HCT116 (cell line): ENCODE measurements at regions not wholly inside any gene's neighbourhood (a gene's known extent, or its start where the extent isn't known, plus 50 kb on each side); places are given as distances from the start of the nearest gene placed in this dataset.

ENCODE experiments used
- ATAC-seq: fragments of 200-7000 bp; cut with Tn5 transposase; 2 replicates; pipeline ENCODE4 v1.9.1; 2020; ENCODE audit warnings: mild to moderate bottlenecking, moderate library complexity
- BruUV-seq: library from RNA; stranded (reverse); fragments of 400-500 nt; replicated peaks from 2 replicates; lab custom pipeline; 2021; lab: Mats Ljungman, UMichigan
- CTCF ChIA-PET: fragments of 300-600 bp; sonication (Branson Sonifier 250); formaldehyde crosslinking; loops from one replicate; lab custom pipeline; 2021; ENCODE audit warnings: antibody characterized with exemption; lab: Charles Lee
- POLR2A ChIA-PET: fragments of 300-600, 350-600 bp; sonication (Branson Sonifier 250); formaldehyde crosslinking; loops from one replicate; lab custom pipeline; 2021; ENCODE audit warnings: antibody characterized with exemption; lab: Charles Lee
- RAD21 ChIA-PET, 2 experiments: fragments of 300-600 bp; sonication (Branson Sonifier 250); formaldehyde crosslinking; loops; one replicate each; lab custom pipeline; 2023; ENCODE audit warnings: low total read pairs in 2 of 2; ENCODE audit not compliant: uncharacterized antibody in 2 of 2, unreplicated experiment in 2 of 2, low non-redundant PET in 1 of 2; lab: Charles Lee
- DNase-seq: peaks from one replicate; pipeline ENCODE4 v3.0.0-alpha.2; 2010; ENCODE audit warnings: low read depth, low spot score
- H2AFZ ChIP-seq: fragments of 200-600 bp; shearing (Covaris generic), sonication (generic); 2 replicates; pipeline ENCODE4 v1.6.1; 2017; ENCODE audit warnings: low read depth, mixed run types, mixed read lengths, antibody characterized with exemption, low read length; ENCODE audit not compliant: poor library complexity, severe bottlenecking
- H3K27ac ChIP-seq: 2 replicates; pipeline ENCODE4 v1.5.1; 2012; ENCODE audit warnings: low read depth, low read length
- H3K27me3 ChIP-seq: fragments of 200-600 bp; sonication (generic); 2 replicates; pipeline ENCODE4 v1.6.1; 2016; ENCODE audit warnings: mixed run types, low read length, mixed read lengths; ENCODE audit not compliant: insufficient read depth
- H3K36me3 ChIP-seq, 2 experiments: fragments of 200-500 bp in 1 of 2; fragments of 200-600 bp in 1 of 2; sonication (Bioruptor generic) in 1 of 2; sonication (generic) in 1 of 2; 2 replicates each; pipeline versions ENCODE4 v1.5.1 to v1.6.1; 2014 to 2016; ENCODE audit warnings: low read length in 2 of 2, inconsistent platforms in 1 of 2, mixed read lengths in 1 of 2, mixed run types in 1 of 2; ENCODE audit not compliant: insufficient read depth in 2 of 2, control insufficient read depth in 1 of 2
- H3K4me1 ChIP-seq, 2 experiments: fragments of 200-600 bp in 1 of 2; sonication (generic) in 1 of 2; 2 replicates each; pipeline versions ENCODE4 v1.5.1 to v1.6.1; 2012 to 2017; ENCODE audit warnings: low read length in 2 of 2, inconsistent platforms in 1 of 2, mild to moderate bottlenecking in 1 of 2, mixed read lengths in 1 of 2, mixed run types in 1 of 2, moderate library complexity in 1 of 2; ENCODE audit not compliant: insufficient read depth in 2 of 2, control insufficient read depth in 1 of 2
- H3K4me2 ChIP-seq: fragments of 200-600 bp; sonication (generic); 2 replicates; pipeline ENCODE4 v1.6.1; 2017; ENCODE audit warnings: mixed run types, low read length, mixed read lengths
- H3K4me3 ChIP-seq, 2 experiments: fragments of 200-600 bp in 1 of 2; sonication (generic) in 1 of 2; replicated peaks in 1 of 2; 2 replicates each; pipeline ENCODE4 v1.5.1; 2011 to 2016; ENCODE audit warnings: low read length in 2 of 2, control low read depth in 1 of 2, low read depth in 1 of 2, mild to moderate bottlenecking in 1 of 2, mixed read lengths in 1 of 2, mixed run types in 1 of 2
- H3K79me2 ChIP-seq: fragments of 200-600 bp; sonication (generic); 2 replicates; pipeline ENCODE4 v1.6.1; 2017; ENCODE audit warnings: mild to moderate bottlenecking, mixed run types, low read length, moderate library complexity, mixed read lengths; ENCODE audit not compliant: insufficient read depth
- H3K9ac ChIP-seq: fragments of 200-600 bp; sonication (generic); 2 replicates; pipeline ENCODE4 v1.6.1; 2016; ENCODE audit warnings: low read length, mixed read lengths
- H3K9me2 ChIP-seq: fragments of 200-600 bp; sonication (generic), shearing (Covaris generic); 2 replicates; pipeline ENCODE4 v1.6.1; 2017; ENCODE audit warnings: mixed run types, mild to moderate bottlenecking, moderate library complexity; ENCODE audit not compliant: insufficient read depth
- H3K9me3 ChIP-seq, 2 experiments: fragments of 200-500 bp in 1 of 2; fragments of 200-600 bp in 1 of 2; sonication (Bioruptor generic) in 1 of 2; sonication (generic) in 1 of 2; 2 replicates each; pipeline ENCODE4 v1.6.1; 2014 to 2017; ENCODE audit warnings: low read length in 2 of 2, mixed read lengths in 2 of 2, inconsistent platforms in 1 of 2, low read depth in 1 of 2, mild to moderate bottlenecking in 1 of 2, mixed run types in 1 of 2, moderate library complexity in 1 of 2; ENCODE audit not compliant: control insufficient read depth in 1 of 2, insufficient read depth in 1 of 2
- H4K20me1 ChIP-seq: fragments of 200-600 bp; sonication (generic), shearing (Covaris generic); 2 replicates; pipeline ENCODE4 v1.6.1; 2017; ENCODE audit warnings: mixed run types, mild to moderate bottlenecking, moderate library complexity; ENCODE audit not compliant: insufficient read depth
- CBX3 ChIP-seq: IDR thresholded peaks from 2 replicates; pipeline ENCODE4 v1.6.1; 2012; ENCODE audit warnings: low read depth
- ELF1 ChIP-seq: IDR thresholded peaks from 2 replicates; pipeline ENCODE4 v1.6.1; 2012; ENCODE audit warnings: low read depth, borderline replicate concordance
- EZH2 ChIP-seq: fragments of 200-600 bp; sonication (generic); IDR thresholded peaks from 2 replicates; pipeline ENCODE4 v1.6.1; 2017; ENCODE audit warnings: antibody characterized with exemption, mixed run types
- EZH2phosphoT487 ChIP-seq: fragments of 200-600 bp; IDR thresholded peaks from 2 replicates; pipeline ENCODE4 v1.6.1; 2018; ENCODE audit warnings: antibody characterized with exemption, borderline replicate concordance
- FOSL1 ChIP-seq: IDR thresholded peaks from 2 replicates; pipeline ENCODE4 v1.6.1; 2012; ENCODE audit warnings: low read depth
- JUND ChIP-seq: IDR thresholded peaks from 2 replicates; pipeline ENCODE4 v1.6.1; 2012
- POLR2AphosphoS5 ChIP-seq: IDR thresholded peaks from 2 replicates; pipeline ENCODE4 v1.6.1; 2011; ENCODE audit warnings: mild to moderate bottlenecking, low read depth, low read length, moderate library complexity
- RAD21 ChIP-seq: IDR thresholded peaks from 2 replicates; pipeline ENCODE4 v1.6.1; 2012; ENCODE audit warnings: low read depth, mild to moderate bottlenecking
- SIN3A ChIP-seq: IDR thresholded peaks from 2 replicates; pipeline ENCODE4 v1.6.1; 2012; ENCODE audit warnings: low read depth
- SP1 ChIP-seq: IDR thresholded peaks from 2 replicates; pipeline ENCODE4 v1.6.1; 2012; ENCODE audit warnings: low read depth
- SRF ChIP-seq: IDR thresholded peaks from 2 replicates; pipeline ENCODE4 v1.6.1; 2012; ENCODE audit warnings: low read depth
- TCF7L2 ChIP-seq: IDR thresholded peaks from 2 replicates; pipeline ENCODE4 v1.7.0; 2011; ENCODE audit warnings: borderline replicate concordance, inconsistent platforms; ENCODE audit not compliant: insufficient read depth, insufficient read length; ENCODE audit errors: extremely low read depth
- YY1 ChIP-seq: IDR thresholded peaks from 2 replicates; pipeline ENCODE4 v1.6.1; 2011; ENCODE audit warnings: low read length, low read depth, moderate library complexity, mild to moderate bottlenecking; ENCODE audit not compliant: insufficient replicate concordance; ENCODE audit errors: extremely low read depth
- ZNF274 ChIP-seq: fragments of 200-500 bp; sonication (Bioruptor generic); IDR thresholded peaks from 2 replicates; pipeline ENCODE4 v1.6.1; 2014; ENCODE audit warnings: mild to moderate bottlenecking, low read depth, low read length, inconsistent platforms
- intact Hi-C: fragments of 100-400 bp; cut with micrococcal nuclease; formaldehyde crosslinking; loops from 2 replicates; pipeline ENCODE4 v1.10.0; 2022
- TF ChIP-seq, protein P1 (sequence below): IDR thresholded peaks from 2 replicates; pipeline ENCODE4 v1.6.1; 2012
- TF ChIP-seq, protein P2 (sequence below): IDR thresholded peaks from 2 replicates; pipeline ENCODE4 v1.6.1; 2012; ENCODE audit warnings: low read depth
- TF ChIP-seq, protein P3 (sequence below), 3 experiments: fragments of 200-600 bp in 1 of 3; sonication (generic) in 1 of 3; IDR thresholded peaks in 2 of 3; conservative IDR thresholded peaks in 1 of 3; 2 replicates each; pipeline ENCODE4 v1.5.1; 2012 to 2017; ENCODE audit warnings: low read depth in 2 of 3, low read length in 2 of 3, antibody characterized with exemption in 1 of 3, borderline replicate concordance in 1 of 3, control low read depth in 1 of 3, mild to moderate bottlenecking in 1 of 3, mixed read lengths in 1 of 3, mixed run types in 1 of 3, moderate library complexity in 1 of 3; ENCODE audit not compliant: insufficient read depth in 1 of 3
- TF ChIP-seq, protein P4 (sequence below): IDR thresholded peaks from 2 replicates; pipeline ENCODE4 v1.6.1; 2011; ENCODE audit warnings: mild to moderate bottlenecking, low read length, moderate library complexity; ENCODE audit not compliant: insufficient replicate concordance; ENCODE audit errors: extremely low read depth

GRCh38 chr5:145470396-145470979 lies 364.7 kb downstream of the PRELID2 start:
- no peaks in the 10 kb centered on the region for H3K27me3 ChIP-seq
- ChIA-PET POLR2A (no interaction called here), CTCF (no interaction called here), RAD21 (interaction anchor here in 1 of 2 experiments (0.7 kb wide), 1 partner anchor 21 kb away, joined by 3 read pairs; no protein-coding TSS in a partner anchor)
- no peak overlapping the region for H3K27ac ChIP-seq
- intact Hi-C loops: no loop called here
- no peak for DNase-seq
- H3K9me3 ChIP-seq: no peaks in the 10 kb centered on the region
- ATAC-seq: no peak
- no TSS peak for BruUV-seq
- H3K9me2 ChIP-seq: no peaks in the 10 kb centered on the region
- no peaks in the 10 kb centered on the region for H3K79me2 ChIP-seq
- peaks cover 0 to 13% of the 10 kb centered on the region in 2 experiments; a peak in 2 of 4 replicates for H3K4me1 ChIP-seq
- no peak overlapping the region for H3K9ac ChIP-seq
- no peaks in the 10 kb centered on the region for H3K36me3 ChIP-seq
- no peak overlapping the region for H3K4me3 ChIP-seq
- H2AFZ ChIP-seq: no peak overlapping the region
- H4K20me1 ChIP-seq: no peaks in the 10 kb centered on the region
- TF ChIP-seq CBX3: no peak
- TF ChIP-seq EZH2phosphoT487: no peak
- no peak for TF ChIP-seq SRF
- TF ChIP-seq SIN3A: no peak
- TF ChIP-seq YY1: no peak
- TF ChIP-seq RAD21: no peak
- TF ChIP-seq FOSL1: no peak
- no peak for TF ChIP-seq JUND
- TF ChIP-seq, protein P1, sequence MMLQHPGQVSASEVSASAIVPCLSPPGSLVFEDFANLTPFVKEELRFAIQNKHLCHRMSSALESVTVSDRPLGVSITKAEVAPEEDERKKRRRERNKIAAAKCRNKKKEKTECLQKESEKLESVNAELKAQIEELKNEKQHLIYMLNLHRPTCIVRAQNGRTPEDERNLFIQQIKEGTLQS: no peak
- TF ChIP-seq TCF7L2: no peak
- TF ChIP-seq, protein P2, sequence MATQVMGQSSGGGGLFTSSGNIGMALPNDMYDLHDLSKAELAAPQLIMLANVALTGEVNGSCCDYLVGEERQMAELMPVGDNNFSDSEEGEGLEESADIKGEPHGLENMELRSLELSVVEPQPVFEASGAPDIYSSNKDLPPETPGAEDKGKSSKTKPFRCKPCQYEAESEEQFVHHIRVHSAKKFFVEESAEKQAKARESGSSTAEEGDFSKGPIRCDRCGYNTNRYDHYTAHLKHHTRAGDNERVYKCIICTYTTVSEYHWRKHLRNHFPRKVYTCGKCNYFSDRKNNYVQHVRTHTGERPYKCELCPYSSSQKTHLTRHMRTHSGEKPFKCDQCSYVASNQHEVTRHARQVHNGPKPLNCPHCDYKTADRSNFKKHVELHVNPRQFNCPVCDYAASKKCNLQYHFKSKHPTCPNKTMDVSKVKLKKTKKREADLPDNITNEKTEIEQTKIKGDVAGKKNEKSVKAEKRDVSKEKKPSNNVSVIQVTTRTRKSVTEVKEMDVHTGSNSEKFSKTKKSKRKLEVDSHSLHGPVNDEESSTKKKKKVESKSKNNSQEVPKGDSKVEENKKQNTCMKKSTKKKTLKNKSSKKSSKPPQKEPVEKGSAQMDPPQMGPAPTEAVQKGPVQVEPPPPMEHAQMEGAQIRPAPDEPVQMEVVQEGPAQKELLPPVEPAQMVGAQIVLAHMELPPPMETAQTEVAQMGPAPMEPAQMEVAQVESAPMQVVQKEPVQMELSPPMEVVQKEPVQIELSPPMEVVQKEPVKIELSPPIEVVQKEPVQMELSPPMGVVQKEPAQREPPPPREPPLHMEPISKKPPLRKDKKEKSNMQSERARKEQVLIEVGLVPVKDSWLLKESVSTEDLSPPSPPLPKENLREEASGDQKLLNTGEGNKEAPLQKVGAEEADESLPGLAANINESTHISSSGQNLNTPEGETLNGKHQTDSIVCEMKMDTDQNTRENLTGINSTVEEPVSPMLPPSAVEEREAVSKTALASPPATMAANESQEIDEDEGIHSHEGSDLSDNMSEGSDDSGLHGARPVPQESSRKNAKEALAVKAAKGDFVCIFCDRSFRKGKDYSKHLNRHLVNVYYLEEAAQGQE: no peak
- TF ChIP-seq, protein P3, sequence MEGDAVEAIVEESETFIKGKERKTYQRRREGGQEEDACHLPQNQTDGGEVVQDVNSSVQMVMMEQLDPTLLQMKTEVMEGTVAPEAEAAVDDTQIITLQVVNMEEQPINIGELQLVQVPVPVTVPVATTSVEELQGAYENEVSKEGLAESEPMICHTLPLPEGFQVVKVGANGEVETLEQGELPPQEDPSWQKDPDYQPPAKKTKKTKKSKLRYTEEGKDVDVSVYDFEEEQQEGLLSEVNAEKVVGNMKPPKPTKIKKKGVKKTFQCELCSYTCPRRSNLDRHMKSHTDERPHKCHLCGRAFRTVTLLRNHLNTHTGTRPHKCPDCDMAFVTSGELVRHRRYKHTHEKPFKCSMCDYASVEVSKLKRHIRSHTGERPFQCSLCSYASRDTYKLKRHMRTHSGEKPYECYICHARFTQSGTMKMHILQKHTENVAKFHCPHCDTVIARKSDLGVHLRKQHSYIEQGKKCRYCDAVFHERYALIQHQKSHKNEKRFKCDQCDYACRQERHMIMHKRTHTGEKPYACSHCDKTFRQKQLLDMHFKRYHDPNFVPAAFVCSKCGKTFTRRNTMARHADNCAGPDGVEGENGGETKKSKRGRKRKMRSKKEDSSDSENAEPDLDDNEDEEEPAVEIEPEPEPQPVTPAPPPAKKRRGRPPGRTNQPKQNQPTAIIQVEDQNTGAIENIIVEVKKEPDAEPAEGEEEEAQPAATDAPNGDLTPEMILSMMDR (IDR thresholded peaks at IDR 0.05 in 2 of 3, conservative IDR thresholded peaks at IDR 0.05 in 1 of 3; ENCODE audit: borderline replicate concordance in 1 of 3, insufficient read depth in 1 of 3, low read depth in 2 of 3, low read length in 2 of 3): no peak
- TF ChIP-seq, protein P4, sequence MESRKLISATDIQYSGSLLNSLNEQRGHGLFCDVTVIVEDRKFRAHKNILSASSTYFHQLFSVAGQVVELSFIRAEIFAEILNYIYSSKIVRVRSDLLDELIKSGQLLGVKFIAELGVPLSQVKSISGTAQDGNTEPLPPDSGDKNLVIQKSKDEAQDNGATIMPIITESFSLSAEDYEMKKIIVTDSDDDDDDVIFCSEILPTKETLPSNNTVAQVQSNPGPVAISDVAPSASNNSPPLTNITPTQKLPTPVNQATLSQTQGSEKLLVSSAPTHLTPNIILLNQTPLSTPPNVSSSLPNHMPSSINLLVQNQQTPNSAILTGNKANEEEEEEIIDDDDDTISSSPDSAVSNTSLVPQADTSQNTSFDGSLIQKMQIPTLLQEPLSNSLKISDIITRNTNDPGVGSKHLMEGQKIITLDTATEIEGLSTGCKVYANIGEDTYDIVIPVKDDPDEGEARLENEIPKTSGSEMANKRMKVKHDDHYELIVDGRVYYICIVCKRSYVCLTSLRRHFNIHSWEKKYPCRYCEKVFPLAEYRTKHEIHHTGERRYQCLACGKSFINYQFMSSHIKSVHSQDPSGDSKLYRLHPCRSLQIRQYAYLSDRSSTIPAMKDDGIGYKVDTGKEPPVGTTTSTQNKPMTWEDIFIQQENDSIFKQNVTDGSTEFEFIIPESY: no peak
- no peak for TF ChIP-seq POLR2AphosphoS5
- TF ChIP-seq SP1: no peak
- no peak for TF ChIP-seq EZH2
- no peak for TF ChIP-seq ELF1
- TF ChIP-seq ZNF274: no peak
- no peak overlapping the region for H3K4me2 ChIP-seq
